ENCODE measurements at regions not wholly inside any gene's neighbourhood (a gene's known extent, or its start where the extent isn't known, plus 50 kb on each side); places are given as distances from the start of the nearest gene placed in this dataset.

DNA sequence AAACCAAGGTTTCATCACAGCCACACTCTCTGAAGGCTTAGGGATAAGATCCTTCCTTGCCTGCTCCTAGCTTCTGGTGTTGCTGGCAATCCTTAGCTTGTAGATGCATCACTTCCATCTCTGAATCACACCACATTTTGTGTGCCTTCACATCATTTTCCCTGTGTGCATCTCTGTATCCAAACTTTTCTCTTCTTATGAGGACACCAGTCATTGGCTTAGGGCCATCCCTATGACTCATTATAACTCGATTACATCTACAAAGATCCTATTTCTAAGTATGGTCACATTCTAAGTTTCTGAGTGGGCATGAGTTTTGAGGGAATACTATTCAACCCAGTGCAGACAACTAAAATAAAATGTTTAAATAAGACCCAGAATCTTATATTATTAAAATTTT, 121.7 kb downstream of the C7orf25 start:
- no peak for DNase-seq (ENCODE audit: low read depth, low spot score)
- ChIA-PET CTCF (no interaction called here), POLR2A (no interaction called here)
- Histone ChIP-seq H3K27me3 (ENCODE audit: control insufficient read depth, insufficient read depth, low read length) (no peaks in the 10 kb centered on the region), H3K27ac (ENCODE audit: low read depth, low read length) (no peak overlapping the region), H3K9me3 (ENCODE audit: control insufficient read depth, insufficient read depth, low read length) (no peaks in the 10 kb centered on the region), H3K4me3 (ENCODE audit: low read depth, low read length) (no peak overlapping the region)
- TF ChIP-seq, protein P1, sequence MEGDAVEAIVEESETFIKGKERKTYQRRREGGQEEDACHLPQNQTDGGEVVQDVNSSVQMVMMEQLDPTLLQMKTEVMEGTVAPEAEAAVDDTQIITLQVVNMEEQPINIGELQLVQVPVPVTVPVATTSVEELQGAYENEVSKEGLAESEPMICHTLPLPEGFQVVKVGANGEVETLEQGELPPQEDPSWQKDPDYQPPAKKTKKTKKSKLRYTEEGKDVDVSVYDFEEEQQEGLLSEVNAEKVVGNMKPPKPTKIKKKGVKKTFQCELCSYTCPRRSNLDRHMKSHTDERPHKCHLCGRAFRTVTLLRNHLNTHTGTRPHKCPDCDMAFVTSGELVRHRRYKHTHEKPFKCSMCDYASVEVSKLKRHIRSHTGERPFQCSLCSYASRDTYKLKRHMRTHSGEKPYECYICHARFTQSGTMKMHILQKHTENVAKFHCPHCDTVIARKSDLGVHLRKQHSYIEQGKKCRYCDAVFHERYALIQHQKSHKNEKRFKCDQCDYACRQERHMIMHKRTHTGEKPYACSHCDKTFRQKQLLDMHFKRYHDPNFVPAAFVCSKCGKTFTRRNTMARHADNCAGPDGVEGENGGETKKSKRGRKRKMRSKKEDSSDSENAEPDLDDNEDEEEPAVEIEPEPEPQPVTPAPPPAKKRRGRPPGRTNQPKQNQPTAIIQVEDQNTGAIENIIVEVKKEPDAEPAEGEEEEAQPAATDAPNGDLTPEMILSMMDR (IDR thresholded peaks at IDR 0.05; ENCODE audit: low read depth, low read length): no peak

DNA sequence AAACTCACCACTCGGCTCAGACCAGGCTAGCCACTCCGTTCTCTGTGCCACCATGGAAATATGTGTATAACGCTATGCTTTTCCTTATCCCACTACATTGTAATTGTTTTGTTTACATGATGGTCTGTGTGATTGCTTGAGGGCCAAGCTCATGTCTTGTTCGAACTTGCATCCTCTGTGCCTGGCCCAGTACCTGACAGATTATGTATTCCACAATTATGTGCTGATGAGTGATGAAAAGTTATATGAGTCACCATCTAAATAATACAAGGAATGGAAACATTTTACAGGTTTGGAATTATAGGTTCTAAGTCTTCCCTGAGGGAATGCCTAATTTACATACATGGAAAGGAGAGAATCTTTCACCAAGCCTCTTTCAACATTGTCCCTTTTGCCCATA, 137.4 kb downstream of the C7orf25 start:
- H3K9me3 ChIP-seq (ENCODE audit: control insufficient read depth, insufficient read depth, low read length): no peaks in the 10 kb centered on the region
- ChIA-PET CTCF (no interaction called here), POLR2A (no interaction called here)
- H3K4me3 ChIP-seq (ENCODE audit: low read depth, low read length): no peak overlapping the region
- DNase-seq (ENCODE audit: low read depth, low spot score): no peak
- H3K27ac ChIP-seq (ENCODE audit: low read depth, low read length): no peak overlapping the region
- TF ChIP-seq, protein P1 (IDR thresholded peaks at IDR 0.05; ENCODE audit: low read depth, low read length): no peak
- no peaks in the 10 kb centered on the region for H3K27me3 ChIP-seq (ENCODE audit: control insufficient read depth, insufficient read depth, low read length)

DNA sequence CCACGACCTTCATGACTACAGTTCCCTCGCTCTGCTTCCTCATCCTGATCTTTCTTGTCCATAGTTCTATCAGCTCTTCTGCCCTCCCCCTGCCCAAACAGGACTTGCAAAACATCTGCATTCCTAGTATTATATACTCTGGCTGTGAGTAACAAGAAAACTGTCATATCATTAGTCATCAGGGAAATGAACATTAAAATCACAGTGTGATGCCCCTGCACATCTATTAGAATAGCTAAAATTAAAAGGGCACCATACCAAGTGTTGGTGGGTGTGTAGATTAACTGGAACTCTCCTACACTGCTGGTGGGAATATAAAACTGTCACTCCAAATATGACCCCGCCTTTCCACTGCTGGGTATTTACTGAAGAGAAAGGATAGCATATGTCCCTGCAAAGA, 141.8 kb downstream of the C7orf25 start:
- DNase-seq (ENCODE audit: low read depth, low spot score): no peak
- Histone ChIP-seq H3K27ac (ENCODE audit: low read depth, low read length) (no peak overlapping the region), H3K9me3 (ENCODE audit: control insufficient read depth, insufficient read depth, low read length) (no peaks in the 10 kb centered on the region), H3K27me3 (ENCODE audit: control insufficient read depth, insufficient read depth, low read length) (no peaks in the 10 kb centered on the region), H3K4me3 (ENCODE audit: low read depth, low read length) (no peak overlapping the region)
- TF ChIP-seq, protein P1 (IDR thresholded peaks at IDR 0.05; ENCODE audit: low read depth, low read length): no peak
- ChIA-PET POLR2A (no interaction called here), CTCF (no interaction called here)

DNA sequence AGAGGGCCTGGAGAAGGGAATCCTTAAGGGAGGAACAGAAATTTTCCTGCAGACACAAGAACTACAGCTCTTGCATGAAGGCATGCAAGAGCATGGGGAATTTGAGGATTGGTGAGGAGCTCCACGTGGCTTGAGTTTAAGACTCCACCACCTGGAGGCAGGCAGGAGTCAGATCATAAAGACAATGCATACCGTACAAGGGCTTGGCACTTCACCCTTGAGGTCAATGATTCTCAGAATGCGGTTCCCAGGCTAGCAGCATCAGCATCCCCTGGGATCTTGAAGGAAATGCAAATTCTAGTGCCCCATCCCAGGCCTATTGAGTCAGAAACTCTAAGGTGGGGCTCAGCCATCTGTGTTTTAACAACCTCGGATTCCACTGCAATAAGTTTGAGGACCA, 143.8 kb downstream of the C7orf25 start:
- H3K9me3 ChIP-seq (ENCODE audit: control insufficient read depth, insufficient read depth, low read length): no peaks in the 10 kb centered on the region
- ChIA-PET CTCF (no interaction called here), POLR2A (no interaction called here)
- no peak overlapping the region for H3K27ac ChIP-seq (ENCODE audit: low read depth, low read length)
- no peak for DNase-seq (ENCODE audit: low read depth, low spot score)
- TF ChIP-seq, protein P1 (IDR thresholded peaks at IDR 0.05; ENCODE audit: low read depth, low read length): no peak
- H3K4me3 ChIP-seq (ENCODE audit: low read depth, low read length): no peak overlapping the region
- H3K27me3 ChIP-seq (ENCODE audit: control insufficient read depth, insufficient read depth, low read length): no peaks in the 10 kb centered on the region

DNA sequence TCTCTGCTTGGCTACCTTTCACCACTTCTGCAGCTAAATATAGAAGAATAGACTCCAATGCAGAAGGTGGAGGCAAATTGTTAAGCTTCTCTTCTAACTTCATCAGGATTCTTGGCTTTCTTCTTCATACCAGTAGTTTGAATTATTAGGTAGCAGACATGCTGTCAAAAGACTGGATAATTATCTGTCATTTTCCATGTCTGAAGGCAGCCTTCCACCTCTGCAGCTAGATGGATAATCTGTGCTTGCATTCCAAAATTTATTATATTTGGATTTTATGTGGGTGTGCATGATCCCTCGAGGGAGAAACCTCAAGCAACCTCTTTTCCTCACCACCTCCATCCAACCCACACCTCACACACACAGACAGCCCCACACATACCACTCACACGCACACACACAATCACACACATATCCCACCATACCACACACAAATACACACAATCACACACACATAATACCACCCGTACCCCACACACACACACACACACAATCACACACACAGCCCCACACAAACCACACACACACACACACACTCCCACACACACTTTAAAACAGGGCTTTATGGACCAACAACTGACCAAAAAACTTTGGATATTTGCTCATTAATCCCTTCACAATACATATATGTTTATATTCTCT, 145.0 kb downstream of the C7orf25 start:
- H3K4me3 ChIP-seq (ENCODE audit: low read depth, low read length): no peak overlapping the region
- no peaks in the 10 kb centered on the region for H3K27me3 ChIP-seq (ENCODE audit: control insufficient read depth, insufficient read depth, low read length)
- no peak overlapping the region for H3K27ac ChIP-seq (ENCODE audit: low read depth, low read length)
- ChIA-PET POLR2A (interaction anchor here (0.6 kb wide), 1 partner anchor 61 kb away, joined by 3 read pairs; no protein-coding TSS in a partner anchor), CTCF (no interaction called here)
- DNase-seq (ENCODE audit: low read depth, low spot score): no peak
- no peaks in the 10 kb centered on the region for H3K9me3 ChIP-seq (ENCODE audit: control insufficient read depth, insufficient read depth, low read length)
- TF ChIP-seq, protein P1 (IDR thresholded peaks at IDR 0.05; ENCODE audit: low read depth, low read length): no peak
